Ascending aorta (tissue), 2 donors: ENCODE measurements at regions not wholly inside any gene's neighbourhood (a gene's known extent, or its start where the extent isn't known, plus 50 kb on each side); places are given as distances from the start of the nearest gene placed in this dataset.

ENCODE experiments used
- DNase-seq, 2 donors: peaks; one replicate each; pipeline ENCODE4 v3.0.0-alpha.2; 2019; ENCODE audit warnings: low spot score in 2 of 2
- H3K27ac ChIP-seq, 2 donors: fragments of 200-600 bp; sonication (generic); one replicate each; pipeline ENCODE4 v1.5.1; 2016 to 2017; ENCODE audit warnings: mild to moderate bottlenecking in 1 of 2
- H3K27me3 ChIP-seq: fragments of 200-600 bp; sonication (generic); one replicate; pipeline ENCODE4 v1.5.1; 2017
- H3K36me3 ChIP-seq, 2 donors: fragments of 200-600 bp; sonication (generic); one replicate each; pipeline ENCODE4 v1.5.1; 2016
- H3K4me1 ChIP-seq, 2 donors: fragments of 200-600 bp; sonication (generic); one replicate each; pipeline ENCODE4 v1.5.1; 2016 to 2017; ENCODE audit warnings: mild to moderate bottlenecking in 1 of 2
- H3K4me3 ChIP-seq, 2 donors: fragments of 200-600 bp; sonication (generic); one replicate each; pipeline ENCODE4 v1.5.1; 2016 to 2017; ENCODE audit warnings: mild to moderate bottlenecking in 1 of 2
- H3K9me3 ChIP-seq, 2 donors: fragments of 200-600 bp; sonication (generic); one replicate each; pipeline ENCODE4 v1.5.1; 2016
- CTCF ChIP-seq, 3 experiments: fragments of 200-600 bp in 2 of 3; fragments of 450-650 bp in 1 of 3; sonication (generic) in 2 of 3; IDR thresholded peaks; one replicate each; pipeline ENCODE4 v1.5.1; 2016 to 2019; ENCODE audit warnings: antibody characterized with exemption in 3 of 3, mild to moderate bottlenecking in 1 of 3, moderate library complexity in 1 of 3
- intact Hi-C: fragments of 100-400 bp; cut with DNase I; formaldehyde crosslinking; loops from one replicate; pipeline ENCODE4 v1.15.1; 2023

- Histone ChIP-seq H3K27ac (no peak overlapping the region), H3K9me3 (no peaks in the 10 kb centered on the region), H3K27me3 (no peaks in the 10 kb centered on the region), H3K4me3 (no peak overlapping the region), H3K4me1 (peaks cover 0 to 3% of the 10 kb centered on the region in 2 donors), H3K36me3 (no peaks in the 10 kb centered on the region)
- no peak for TF ChIP-seq CTCF (IDR thresholded peaks at IDR 0.05)
- DNase-seq: no peak
- intact Hi-C loops: no loop called here
Measured at GRCh38 chr2:45337481-45337880, 273.6 kb downstream of the SRBD1 start.

- no peak for DNase-seq
- no peak for TF ChIP-seq CTCF (IDR thresholded peaks at IDR 0.05)
- intact Hi-C loops: no loop called here
- Histone ChIP-seq H3K9me3 (no peaks in the 10 kb centered on the region), H3K36me3 (no peaks in the 10 kb centered on the region), H3K27me3 (no peaks in the 10 kb centered on the region), H3K4me3 (no peak overlapping the region), H3K4me1 (no peaks in the 10 kb centered on the region), H3K27ac (no peak overlapping the region)
Measured at GRCh38 chr2:45334205-45334604, 276.9 kb downstream of the SRBD1 start.

- H3K27me3 ChIP-seq: no peaks in the 10 kb centered on the region
- no peak for DNase-seq
- H3K9me3 ChIP-seq: no peaks in the 10 kb centered on the region
- no peak overlapping the region for H3K4me3 ChIP-seq
- H3K27ac ChIP-seq: no peak overlapping the region
- no peak for TF ChIP-seq CTCF (IDR thresholded peaks at IDR 0.05)
- no peaks in the 10 kb centered on the region for H3K36me3 ChIP-seq
- intact Hi-C loops: no loop called here
- H3K4me1 ChIP-seq: no peaks in the 10 kb centered on the region
Measured at GRCh38 chr2:45332567-45332966, 278.5 kb downstream of the SRBD1 start.

- intact Hi-C loops: no loop called here
- DNase-seq: no peak
- no peak for TF ChIP-seq CTCF (IDR thresholded peaks at IDR 0.05)
- Histone ChIP-seq H3K27ac (no peak overlapping the region), H3K4me1 (no peaks in the 10 kb centered on the region), H3K4me3 (no peak overlapping the region), H3K27me3 (no peaks in the 10 kb centered on the region), H3K36me3 (no peaks in the 10 kb centered on the region), H3K9me3 (no peaks in the 10 kb centered on the region)
Measured at GRCh38 chr2:45332094-45332493, 279.0 kb downstream of the SRBD1 start.

- DNase-seq: no peak
- Histone ChIP-seq H3K9me3 (no peaks in the 10 kb centered on the region), H3K36me3 (no peaks in the 10 kb centered on the region), H3K27ac (no peak overlapping the region), H3K27me3 (no peaks in the 10 kb centered on the region), H3K4me1 (no peaks in the 10 kb centered on the region), H3K4me3 (no peak overlapping the region)
- no peak for TF ChIP-seq CTCF (IDR thresholded peaks at IDR 0.05)
- intact Hi-C loops: no loop called here
Measured at GRCh38 chr2:45331410-45331786, 279.7 kb downstream of the SRBD1 start.

GRCh38 chr2:45330637-45331409 lies 280.2 kb downstream of the SRBD1 start:
- no peaks in the 10 kb centered on the region for H3K4me1 ChIP-seq
- TF ChIP-seq CTCF (IDR thresholded peaks at IDR 0.05): no peak
- no peak overlapping the region for H3K4me3 ChIP-seq
- H3K27ac ChIP-seq: no peak overlapping the region
- intact Hi-C loops: no loop called here
- H3K36me3 ChIP-seq: no peaks in the 10 kb centered on the region
- H3K27me3 ChIP-seq: no peaks in the 10 kb centered on the region
- no peak for DNase-seq
- H3K9me3 ChIP-seq: no peaks in the 10 kb centered on the region
